PFSK-1 (cell line): ENCODE measurements at regions not wholly inside any gene's neighbourhood (a gene's known extent, or its start where the extent isn't known, plus 50 kb on each side); places are given as distances from the start of the nearest gene placed in this dataset.

Experiments used
- FOXP2 ChIP-seq: optimal IDR thresholded peaks from 2 replicates; pipeline ENCODE3; 2011; ENCODE audit warnings: borderline replicate concordance, control low read depth, inconsistent platforms; ENCODE audit not compliant: insufficient read depth; ENCODE audit errors: extremely low read length, extremely low read depth
- POLR2AphosphoS5 ChIP-seq: IDR thresholded peaks from 2 replicates; pipeline ENCODE4 v1.6.1; 2012; ENCODE audit warnings: low read depth, mild to moderate bottlenecking, control low read depth, low read length, moderate library complexity
- SIN3A ChIP-seq: IDR thresholded peaks from 2 replicates; pipeline ENCODE4 v1.6.1; 2012; ENCODE audit warnings: mild to moderate bottlenecking, low read length, moderate library complexity, borderline replicate concordance; ENCODE audit not compliant: insufficient read depth
- TAF1 ChIP-seq: IDR thresholded peaks from 2 replicates; pipeline ENCODE4 v1.6.1; 2012; ENCODE audit warnings: low read length, control low read depth, borderline replicate concordance; ENCODE audit not compliant: insufficient read depth
- TF ChIP-seq, protein P1 (sequence below), 2 experiments: IDR thresholded peaks; 2 replicates each; pipeline versions ENCODE4 v1.6.1 to v1.8.0; 2011 to 2012; ENCODE audit warnings: low read depth in 2 of 2, low read length in 2 of 2, control low read depth in 1 of 2, inconsistent platforms in 1 of 2, mild to moderate bottlenecking in 1 of 2, moderate library complexity in 1 of 2; ENCODE audit not compliant: insufficient read depth in 1 of 2

DNA sequence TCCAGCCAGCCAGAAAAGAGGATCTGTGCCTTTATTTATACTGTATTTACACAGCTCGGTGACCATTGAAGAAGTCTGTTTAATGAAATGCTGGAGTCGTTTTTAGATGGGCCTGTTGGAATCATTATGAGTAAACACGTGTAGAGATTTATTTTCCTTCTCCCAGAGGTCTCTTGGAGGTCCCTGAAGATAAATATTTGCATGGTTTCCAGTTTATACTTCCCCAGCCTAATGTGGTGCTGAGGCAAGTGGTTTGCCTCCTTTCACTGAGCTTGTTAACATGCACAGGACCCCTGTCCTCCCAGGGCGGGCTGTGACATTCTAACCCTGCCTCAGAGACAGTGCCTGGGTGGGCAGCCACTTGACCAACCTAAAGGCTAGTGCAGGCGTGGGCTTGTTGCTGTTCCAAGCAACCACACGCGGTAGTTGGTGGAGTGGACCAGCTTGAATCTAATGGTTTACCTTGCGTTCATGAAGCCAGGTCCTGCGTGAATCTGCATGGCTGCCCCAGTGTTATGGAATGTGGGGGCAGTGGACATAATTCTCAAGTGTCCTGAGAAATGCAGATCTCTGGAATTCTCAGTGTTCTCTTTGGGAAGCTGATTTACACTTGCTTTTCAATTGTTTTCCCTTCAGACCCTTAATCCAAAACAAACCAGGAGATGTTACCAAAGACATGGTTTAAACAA lies 130.2 kb upstream of the DLX2 start:
- no peak for TF ChIP-seq FOXP2
- TF ChIP-seq TAF1 = no peak
- TF ChIP-seq, protein P1, sequence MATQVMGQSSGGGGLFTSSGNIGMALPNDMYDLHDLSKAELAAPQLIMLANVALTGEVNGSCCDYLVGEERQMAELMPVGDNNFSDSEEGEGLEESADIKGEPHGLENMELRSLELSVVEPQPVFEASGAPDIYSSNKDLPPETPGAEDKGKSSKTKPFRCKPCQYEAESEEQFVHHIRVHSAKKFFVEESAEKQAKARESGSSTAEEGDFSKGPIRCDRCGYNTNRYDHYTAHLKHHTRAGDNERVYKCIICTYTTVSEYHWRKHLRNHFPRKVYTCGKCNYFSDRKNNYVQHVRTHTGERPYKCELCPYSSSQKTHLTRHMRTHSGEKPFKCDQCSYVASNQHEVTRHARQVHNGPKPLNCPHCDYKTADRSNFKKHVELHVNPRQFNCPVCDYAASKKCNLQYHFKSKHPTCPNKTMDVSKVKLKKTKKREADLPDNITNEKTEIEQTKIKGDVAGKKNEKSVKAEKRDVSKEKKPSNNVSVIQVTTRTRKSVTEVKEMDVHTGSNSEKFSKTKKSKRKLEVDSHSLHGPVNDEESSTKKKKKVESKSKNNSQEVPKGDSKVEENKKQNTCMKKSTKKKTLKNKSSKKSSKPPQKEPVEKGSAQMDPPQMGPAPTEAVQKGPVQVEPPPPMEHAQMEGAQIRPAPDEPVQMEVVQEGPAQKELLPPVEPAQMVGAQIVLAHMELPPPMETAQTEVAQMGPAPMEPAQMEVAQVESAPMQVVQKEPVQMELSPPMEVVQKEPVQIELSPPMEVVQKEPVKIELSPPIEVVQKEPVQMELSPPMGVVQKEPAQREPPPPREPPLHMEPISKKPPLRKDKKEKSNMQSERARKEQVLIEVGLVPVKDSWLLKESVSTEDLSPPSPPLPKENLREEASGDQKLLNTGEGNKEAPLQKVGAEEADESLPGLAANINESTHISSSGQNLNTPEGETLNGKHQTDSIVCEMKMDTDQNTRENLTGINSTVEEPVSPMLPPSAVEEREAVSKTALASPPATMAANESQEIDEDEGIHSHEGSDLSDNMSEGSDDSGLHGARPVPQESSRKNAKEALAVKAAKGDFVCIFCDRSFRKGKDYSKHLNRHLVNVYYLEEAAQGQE (IDR thresholded peaks at IDR 0.05; ENCODE audit: insufficient read depth in 1 of 2, low read depth in 2 of 2, low read length in 2 of 2) = no peak
- no peak for TF ChIP-seq SIN3A
- TF ChIP-seq POLR2AphosphoS5 = no peak

DNA sequence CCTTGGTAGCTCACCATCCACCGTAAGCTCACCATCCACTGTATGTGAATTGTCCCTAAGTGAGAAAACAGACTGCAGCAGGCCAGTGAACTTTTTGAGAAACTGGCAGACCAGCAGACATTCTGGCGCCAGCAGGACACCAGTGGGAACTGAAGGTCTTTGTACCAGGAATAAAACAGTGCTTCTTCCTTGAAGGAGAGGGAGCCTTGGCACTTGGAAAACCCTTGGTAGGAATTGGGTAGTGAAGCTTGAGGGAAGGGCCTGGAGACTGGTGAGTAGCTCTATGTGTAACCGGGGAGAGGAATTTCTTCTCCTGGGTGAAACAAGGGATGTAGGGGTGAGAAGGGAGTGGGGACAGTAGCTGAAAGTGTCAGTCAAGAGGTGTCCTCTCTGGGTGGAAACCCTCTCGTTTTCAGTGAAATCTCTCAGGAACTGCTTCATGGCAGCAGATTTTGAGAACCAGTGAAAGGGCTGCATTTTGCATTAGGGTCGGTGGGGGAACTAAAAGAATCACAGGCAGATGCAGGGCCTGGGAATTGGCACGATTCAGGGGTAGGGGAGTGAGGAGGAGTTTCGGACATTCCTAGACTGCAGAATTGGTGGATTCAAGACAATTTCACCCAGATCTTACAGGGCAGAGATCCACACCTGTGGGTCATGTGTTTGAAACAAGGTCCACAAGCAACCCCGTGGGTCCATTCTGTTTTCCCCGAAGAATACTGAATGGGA lies 131.5 kb upstream of the DLX2 start:
- TF ChIP-seq SIN3A (no peak), POLR2AphosphoS5 (no peak), TAF1 (no peak), FOXP2 (no peak)
- TF ChIP-seq, protein P1 (IDR thresholded peaks at IDR 0.05; ENCODE audit: insufficient read depth in 1 of 2, low read depth in 2 of 2, low read length in 2 of 2) = no peak

DNA sequence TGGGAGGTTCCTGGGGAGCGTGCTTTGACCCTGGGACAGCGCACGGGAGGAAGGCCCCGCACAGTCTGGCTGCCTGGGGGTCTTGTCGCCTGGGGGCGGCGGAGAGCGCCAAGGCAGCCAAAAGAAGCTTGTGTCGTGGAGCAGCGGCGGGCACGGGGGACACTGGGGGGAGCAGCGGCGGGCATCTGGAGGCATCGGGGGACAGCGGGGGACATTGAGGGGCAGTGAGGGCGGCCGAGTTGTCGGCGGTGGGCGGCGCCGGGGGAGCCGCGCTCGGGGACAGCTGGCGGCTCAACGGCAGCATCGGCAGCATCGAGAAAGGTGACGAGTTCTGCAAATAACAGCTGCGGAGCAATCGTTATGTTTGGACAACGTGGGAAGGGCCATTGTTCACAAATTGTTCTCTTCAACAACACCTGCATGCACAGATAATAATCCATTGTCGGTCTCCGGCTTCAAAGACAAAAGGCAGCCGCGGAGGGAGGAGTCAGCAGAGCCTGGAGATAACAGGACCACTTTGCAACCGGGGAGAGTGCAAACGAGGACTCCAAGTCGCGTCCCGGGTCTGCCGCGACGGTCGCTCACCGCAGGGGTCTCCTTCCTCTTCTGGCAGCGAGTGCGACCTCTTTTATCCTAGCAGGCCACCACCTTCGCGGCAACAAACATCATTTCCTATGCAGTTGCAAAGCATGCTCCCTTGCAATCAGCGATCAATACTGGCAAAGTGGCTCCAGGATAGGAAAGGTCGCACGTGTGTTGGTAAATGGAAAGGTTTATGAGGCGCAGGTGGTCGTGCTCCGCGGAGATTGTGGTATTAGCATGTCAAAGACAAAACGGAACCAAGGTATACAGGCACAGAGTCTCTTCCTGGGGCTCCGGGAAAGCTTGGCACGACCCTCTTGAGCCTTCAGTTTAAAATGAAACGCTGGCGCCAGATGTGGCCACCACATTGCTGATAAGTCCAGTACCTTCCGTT lies 132.3 kb upstream of the DLX2 start:
- TF ChIP-seq, protein P1 (IDR thresholded peaks at IDR 0.05; ENCODE audit: insufficient read depth in 1 of 2, low read depth in 2 of 2, low read length in 2 of 2) = no peak

DNA sequence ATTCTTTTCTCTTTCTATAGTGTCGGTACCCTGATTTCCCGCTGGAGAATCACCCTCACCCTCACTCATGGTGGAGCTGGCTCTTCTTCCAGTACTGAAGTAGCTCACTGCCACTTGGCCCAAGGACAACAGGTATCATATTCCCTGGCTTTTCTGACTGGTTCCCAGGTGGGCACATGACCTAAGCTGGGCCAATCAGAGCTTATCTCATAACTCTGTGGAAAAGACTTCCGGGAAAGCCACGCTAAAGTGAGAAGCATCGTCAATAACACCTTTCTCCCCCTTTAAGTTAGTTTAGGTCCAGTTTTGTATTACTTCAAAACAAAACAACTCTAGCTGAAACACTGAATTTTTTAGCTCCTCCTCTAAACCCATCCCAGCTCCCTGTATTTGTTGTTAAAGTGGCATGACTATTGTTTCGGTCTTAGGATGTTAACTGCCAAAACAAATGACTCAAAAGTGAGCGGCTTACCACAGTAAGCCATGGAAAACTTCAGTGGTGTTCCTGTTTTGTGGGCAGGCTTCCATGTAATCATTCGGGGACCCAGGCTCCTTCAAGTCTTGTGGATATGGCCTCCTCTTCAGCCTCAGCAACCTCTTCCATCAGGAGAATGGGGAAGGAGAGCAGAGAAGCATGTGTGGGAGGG lies 137.4 kb upstream of the DLX2 start:
- no peak for TF ChIP-seq TAF1
- TF ChIP-seq SIN3A = no peak
- no peak for TF ChIP-seq POLR2AphosphoS5
- TF ChIP-seq, protein P1 (IDR thresholded peaks at IDR 0.05; ENCODE audit: insufficient read depth in 1 of 2, low read depth in 2 of 2, low read length in 2 of 2) = no peak
- TF ChIP-seq FOXP2 = no peak
